Ecto neural progenitor cell (in vitro differentiated cells): ENCODE measurements at regions not wholly inside any gene's neighbourhood (a gene's known extent, or its start where the extent isn't known, plus 50 kb on each side); places are given as distances from the start of the nearest gene placed in this dataset.

ENCODE experiments used
- DNase-seq: peaks from one replicate; pipeline ENCODE4 v3.0.0-alpha.2; 2018; ENCODE audit warnings: low spot score

- DNase-seq, result no peak
Observed at GRCh38 chr11:129324533-129325175, 51.0 kb upstream of the BARX2 start.

- no peak for DNase-seq
Observed at GRCh38 chr11:129323896-129324502, 51.6 kb upstream of the BARX2 start.

- DNase-seq, result no peak
Observed at GRCh38 chr11:129322941-129323340, 52.7 kb upstream of the BARX2 start.

- DNase-seq, result no peak
Observed at GRCh38 chr11:129321076-129321475, 54.6 kb upstream of the BARX2 start.

GRCh38 chr11:129320494-129320893 lies 55.2 kb upstream of the BARX2 start:
- no peak for DNase-seq

GRCh38 chr11:129319751-129320150 lies 55.9 kb upstream of the BARX2 start:
- DNase-seq, result no peak

GRCh38 chr11:129319201-129319600 lies 56.4 kb upstream of the BARX2 start:
- no peak for DNase-seq

- no peak for DNase-seq
Observed at GRCh38 chr11:129317571-129317970, 58.1 kb upstream of the BARX2 start.

GRCh38 chr11:129316781-129317180 lies 58.9 kb upstream of the BARX2 start:
- no peak for DNase-seq

GRCh38 chr11:129315781-129316579 lies 59.7 kb upstream of the BARX2 start:
- DNase-seq, result peak; percentile 60

- no peak for DNase-seq
Observed at GRCh38 chr11:129314371-129314770, 61.3 kb upstream of the BARX2 start.

GRCh38 chr11:129313541-129314297 lies 61.9 kb upstream of the BARX2 start:
- no peak for DNase-seq

GRCh38 chr11:129312730-129313503 lies 62.7 kb upstream of the BARX2 start:
- no peak for DNase-seq

GRCh38 chr11:129308241-129308865 lies 67.3 kb upstream of the BARX2 start:
- no peak for DNase-seq

GRCh38 chr11:129307162-129307561 lies 68.5 kb upstream of the BARX2 start:
- DNase-seq, result no peak

GRCh38 chr11:129302386-129303101 lies 73.1 kb upstream of the BARX2 start:
- DNase-seq, result no peak

- DNase-seq, result no peak
Observed at GRCh38 chr11:129300099-129300498, 75.5 kb upstream of the BARX2 start.

GRCh38 chr11:129298988-129299387 lies 76.7 kb upstream of the BARX2 start:
- no peak for DNase-seq

GRCh38 chr11:129295746-129296145 lies 79.9 kb upstream of the BARX2 start:
- DNase-seq, result no peak

GRCh38 chr11:129292771-129293170 lies 82.9 kb upstream of the BARX2 start:
- DNase-seq, result no peak

- DNase-seq, result no peak
Observed at GRCh38 chr11:129292092-129292491, 83.6 kb upstream of the BARX2 start.
